ENCODE measurements at regions not wholly inside any gene's neighbourhood (a gene's known extent, or its start where the extent isn't known, plus 50 kb on each side); places are given as distances from the start of the nearest gene placed in this dataset.

- TF ChIP-seq CTCF (IDR thresholded peaks at IDR 0.05) (no peak), POLR2A (IDR thresholded peaks at IDR 0.05) (no peak), EP300 (IDR thresholded peaks at IDR 0.05) (no peak)
Observed at GRCh38 chr1:5632224-5632623, 360.0 kb downstream of the NPHP4 start.
